Activated T-helper 9 cell treated with anti-CD3 and anti-CD28 coated beads, Interleukin-2, amount 50 U/mL, for 16 hours (primary cell): ENCODE measurements at regions not wholly inside any gene's neighbourhood (a gene's known extent, or its start where the extent isn't known, plus 50 kb on each side); places are given as distances from the start of the nearest gene placed in this dataset.

ENCODE experiments used
- DNase-seq: peaks from one replicate; pipeline ENCODE4 v3.0.0-alpha.2; 2020; ENCODE audit warnings: low read depth

GRCh38 chr6:141309295-141309694, 823.4 kb upstream of the GJE1 start:
- no peak for DNase-seq

GRCh38 chr6:141307309-141307998, 825.3 kb upstream of the GJE1 start:
- DNase-seq: no peak

GRCh38 chr6:141303907-141304306, 828.8 kb upstream of the GJE1 start:
- DNase-seq: no peak

- no peak for DNase-seq
These were observed 830.9 kb upstream of the GJE1 start for GRCh38 chr6:141301779-141302178.

GRCh38 chr6:141290941-141291721, 841.6 kb upstream of the GJE1 start:
- DNase-seq: no peak

- no peak for DNase-seq
These were observed 843.8 kb upstream of the GJE1 start for GRCh38 chr6:141288947-141289346.

DNA sequence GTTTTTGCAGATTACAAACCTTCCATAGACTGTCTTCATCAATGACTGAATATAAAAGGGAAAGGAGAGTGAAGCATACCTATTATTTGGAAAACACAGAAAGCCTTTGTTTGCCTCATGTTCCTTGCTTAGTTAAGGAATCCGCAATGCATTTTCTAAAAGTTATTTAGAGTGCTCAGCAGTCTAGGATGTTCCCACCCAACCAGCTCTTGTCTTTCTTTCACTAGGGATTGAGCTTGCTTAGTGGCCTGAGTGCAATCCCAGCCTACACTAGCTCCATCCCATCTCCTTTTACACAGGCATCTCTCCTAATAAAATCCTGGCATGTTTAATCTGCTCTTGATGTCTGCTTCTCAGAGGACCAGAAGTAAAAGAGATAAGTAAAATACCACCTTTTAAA, 850.5 kb upstream of the GJE1 start:
- no peak for DNase-seq

DNA sequence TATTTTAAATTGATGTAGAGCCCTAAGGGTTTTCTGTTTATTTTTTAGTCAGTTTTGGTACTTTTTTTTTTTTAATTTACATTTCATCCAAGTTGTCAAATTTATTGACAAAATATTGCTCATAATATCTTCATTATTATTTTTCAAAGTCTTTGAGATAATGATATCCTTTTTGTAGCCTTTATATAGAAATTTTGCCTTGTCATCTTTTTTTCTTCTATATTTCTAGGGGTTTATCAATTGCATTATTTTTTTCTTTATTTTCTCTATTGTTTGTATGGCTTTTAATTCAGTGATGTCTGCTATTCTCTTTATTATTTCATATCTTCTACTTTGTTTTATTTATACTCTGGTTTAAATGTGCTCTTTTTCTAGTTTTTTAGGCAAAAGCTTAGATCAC, 863.0 kb upstream of the GJE1 start:
- DNase-seq: no peak

DNA sequence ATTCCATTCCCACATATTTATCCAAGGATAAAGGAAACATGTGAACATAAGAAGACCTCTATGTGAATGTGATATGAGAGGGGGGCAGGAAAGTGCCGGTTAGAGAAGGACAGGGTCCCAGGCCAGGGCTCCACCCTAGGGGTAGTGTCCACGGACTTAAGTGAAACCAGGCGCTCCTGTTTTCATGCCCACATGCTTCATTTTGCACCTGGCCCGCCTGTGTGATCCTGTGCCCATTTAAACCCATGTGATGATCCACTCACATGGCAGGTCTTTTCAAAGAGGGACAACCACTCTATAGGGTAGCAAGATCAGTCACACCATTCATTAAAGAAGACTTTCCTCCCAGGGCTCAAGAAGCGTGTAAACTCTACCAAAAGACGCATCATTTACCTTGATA, 865.3 kb upstream of the GJE1 start:
- DNase-seq: no peak

- no peak for DNase-seq
These were observed 866.7 kb upstream of the GJE1 start for GRCh38 chr6:141265756-141266623.

DNA sequence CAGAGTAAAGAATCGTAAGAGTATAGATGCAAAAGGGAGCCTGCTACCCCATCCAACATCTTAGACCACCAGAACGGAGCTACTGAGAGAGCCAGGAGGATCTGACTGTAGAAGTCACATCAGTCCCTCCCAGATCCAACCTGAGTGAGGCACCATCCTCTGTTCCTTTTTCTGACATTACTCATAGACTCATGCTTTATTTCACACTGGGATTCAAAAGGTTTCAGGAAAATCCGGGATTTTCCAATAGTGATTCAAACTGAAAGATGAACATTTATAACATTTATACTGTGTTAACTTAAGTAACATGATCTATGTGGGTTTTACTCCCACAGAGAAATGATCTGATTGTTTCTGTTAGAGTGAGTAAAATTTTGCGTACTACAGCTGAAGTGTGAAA, 868.6 kb upstream of the GJE1 start:
- DNase-seq: no peak

- DNase-seq: no peak
These were observed 871.1 kb upstream of the GJE1 start for GRCh38 chr6:141261672-141262060.

- DNase-seq: no peak
These were observed 871.6 kb upstream of the GJE1 start for GRCh38 chr6:141261016-141261671.

DNA sequence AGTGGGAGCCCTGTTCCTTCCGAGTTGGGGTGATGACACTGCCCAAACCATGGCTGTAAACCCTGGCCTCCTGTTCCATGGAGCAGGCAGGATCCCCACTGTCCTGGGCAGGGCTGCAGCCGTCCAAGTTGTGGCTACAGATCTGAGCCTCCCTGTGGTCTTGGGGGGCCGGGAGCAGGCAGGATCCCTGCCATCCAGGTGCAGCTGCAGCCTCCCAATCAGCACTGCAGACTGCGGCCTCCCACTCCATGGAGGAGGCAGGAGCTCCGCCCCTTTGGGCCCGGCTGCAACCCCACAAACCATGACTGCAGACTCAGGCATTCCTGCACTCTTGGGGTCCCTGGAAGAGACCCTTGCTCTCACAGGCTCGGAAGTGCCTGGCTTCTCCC, 872.1 kb upstream of the GJE1 start:
- DNase-seq: no peak

DNA sequence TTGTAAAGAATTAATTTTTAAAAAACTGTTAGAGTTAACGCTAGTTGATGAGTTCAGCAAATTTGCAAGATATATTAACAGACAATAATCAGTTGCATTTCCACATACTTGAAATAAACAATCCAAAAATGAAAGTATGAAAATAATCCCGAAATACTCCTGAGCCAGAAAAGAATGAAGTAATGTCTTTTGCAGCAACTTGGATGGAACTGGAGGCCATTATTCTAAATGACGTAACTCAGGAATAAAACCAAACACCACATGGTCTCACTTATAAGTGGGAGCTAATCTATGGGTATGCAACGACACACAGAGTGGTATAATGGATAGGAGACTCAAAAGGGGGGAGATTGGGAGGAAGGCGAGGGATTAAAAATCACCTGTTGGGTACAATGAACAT, 872.9 kb upstream of the GJE1 start:
- no peak for DNase-seq

DNA sequence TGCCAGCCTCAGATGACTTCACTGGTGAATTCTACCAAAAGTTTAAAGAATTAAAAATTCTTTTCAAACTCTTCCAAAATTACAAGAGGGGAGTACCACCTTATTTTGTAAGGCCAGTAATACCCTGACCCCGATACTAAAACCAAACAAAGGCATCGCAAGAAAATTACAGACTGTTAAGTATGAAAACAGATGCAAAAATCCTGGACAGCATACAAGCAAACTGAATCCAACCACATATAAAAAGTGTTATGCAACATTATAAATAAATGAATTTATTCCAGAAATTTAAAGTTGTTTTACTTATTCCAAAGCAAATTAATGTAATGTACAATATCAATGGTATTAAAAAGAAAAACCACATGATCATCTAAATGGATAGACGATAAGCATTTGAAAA, 873.6 kb upstream of the GJE1 start:
- DNase-seq: no peak

GRCh38 chr6:141258516-141258915, 874.2 kb upstream of the GJE1 start:
- DNase-seq: no peak

GRCh38 chr6:141254336-141254735, 878.4 kb upstream of the GJE1 start:
- no peak for DNase-seq

GRCh38 chr6:141252828-141253608, 879.7 kb upstream of the GJE1 start:
- no peak for DNase-seq

- no peak for DNase-seq
These were observed 881.4 kb upstream of the GJE1 start for GRCh38 chr6:141251286-141251685.

- DNase-seq: no peak
These were observed 884.5 kb upstream of the GJE1 start for GRCh38 chr6:141248021-141248799.
